ENCODE measurements at regions not wholly inside any gene's neighbourhood (a gene's known extent, or its start where the extent isn't known, plus 50 kb on each side); places are given as distances from the start of the nearest gene placed in this dataset.

- no peaks in the 10 kb centered on the region for H3K79me2 ChIP-seq (ENCODE audit: control insufficient read depth, low read length)
- no peak overlapping the region for H3K27ac ChIP-seq (ENCODE audit: low read depth, low read length)
- H3K36me3 ChIP-seq (ENCODE audit: control insufficient read depth, low read length), result no peaks in the 10 kb centered on the region
- H3K4me2 ChIP-seq (ENCODE audit: low read length), result no peak overlapping the region
- no peaks in the 10 kb centered on the region for H4K20me1 ChIP-seq (ENCODE audit: control insufficient read depth, insufficient read depth, low read depth, low read length)
- no peaks in the 10 kb centered on the region for H3K9me3 ChIP-seq (ENCODE audit: control insufficient read depth, insufficient read depth, low read length)
- TF ChIP-seq EZH2phosphoT487 (IDR thresholded peaks at IDR 0.05; ENCODE audit: borderline replicate concordance, low read length) (no peak), CTCF (IDR thresholded peaks at IDR 0.05; ENCODE audit: low read depth, low read length, poor library complexity, severe bottlenecking) (no peak)
- H3F3A ChIP-seq (ENCODE audit: control insufficient read depth, insufficient read depth), result no peaks in the 10 kb centered on the region
- no peaks in the 10 kb centered on the region for H3K27me3 ChIP-seq (ENCODE audit: control insufficient read depth, low read length)
- no peaks in the 10 kb centered on the region for H3K4me1 ChIP-seq (ENCODE audit: control insufficient read depth, low read length)
- H3K9me2 ChIP-seq (replicated peaks; ENCODE audit: control insufficient read depth, low read length), result no peaks in the 10 kb centered on the region
- no peak overlapping the region for H3K4me3 ChIP-seq (ENCODE audit: low read length)
Measured at GRCh38 chr6:78701407-78701806, 165.9 kb upstream of the IRAK1BP1 start.

- TF ChIP-seq EZH2phosphoT487 (IDR thresholded peaks at IDR 0.05; ENCODE audit: borderline replicate concordance, low read length), result no peak
- no peak for TF ChIP-seq CTCF (IDR thresholded peaks at IDR 0.05; ENCODE audit: low read depth, low read length, poor library complexity, severe bottlenecking)
- H3K9me3 ChIP-seq (ENCODE audit: control insufficient read depth, insufficient read depth, low read length), result no peaks in the 10 kb centered on the region
- no peaks in the 10 kb centered on the region for H3K4me1 ChIP-seq (ENCODE audit: control insufficient read depth, low read length)
- H3F3A ChIP-seq (ENCODE audit: control insufficient read depth, insufficient read depth), result no peaks in the 10 kb centered on the region
- no peak overlapping the region for H3K4me3 ChIP-seq (ENCODE audit: low read length)
- no peak overlapping the region for H3K4me2 ChIP-seq (ENCODE audit: low read length)
- H3K36me3 ChIP-seq (ENCODE audit: control insufficient read depth, low read length), result no peaks in the 10 kb centered on the region
- H3K79me2 ChIP-seq (ENCODE audit: control insufficient read depth, low read length), result no peaks in the 10 kb centered on the region
- H3K27me3 ChIP-seq (ENCODE audit: control insufficient read depth, low read length), result no peaks in the 10 kb centered on the region
- no peaks in the 10 kb centered on the region for H3K9me2 ChIP-seq (replicated peaks; ENCODE audit: control insufficient read depth, low read length)
- H3K27ac ChIP-seq (ENCODE audit: low read depth, low read length), result no peak overlapping the region
- no peaks in the 10 kb centered on the region for H4K20me1 ChIP-seq (ENCODE audit: control insufficient read depth, insufficient read depth, low read depth, low read length)
Measured at GRCh38 chr6:78709021-78709420, 158.3 kb upstream of the IRAK1BP1 start.

GRCh38 chr6:78713564-78713963, 153.8 kb upstream of the IRAK1BP1 start:
- no peak overlapping the region for H3K4me3 ChIP-seq (ENCODE audit: low read length)
- H3K4me1 ChIP-seq (ENCODE audit: control insufficient read depth, low read length), result no peaks in the 10 kb centered on the region
- H3K9me2 ChIP-seq (replicated peaks; ENCODE audit: control insufficient read depth, low read length), result no peaks in the 10 kb centered on the region
- no peaks in the 10 kb centered on the region for H3K79me2 ChIP-seq (ENCODE audit: control insufficient read depth, low read length)
- H3K27ac ChIP-seq (ENCODE audit: low read depth, low read length), result no peak overlapping the region
- H4K20me1 ChIP-seq (ENCODE audit: control insufficient read depth, insufficient read depth, low read depth, low read length), result no peaks in the 10 kb centered on the region
- H3K9me3 ChIP-seq (ENCODE audit: control insufficient read depth, insufficient read depth, low read length), result no peaks in the 10 kb centered on the region
- TF ChIP-seq EZH2phosphoT487 (IDR thresholded peaks at IDR 0.05; ENCODE audit: borderline replicate concordance, low read length), result no peak
- TF ChIP-seq CTCF (IDR thresholded peaks at IDR 0.05; ENCODE audit: low read depth, low read length, poor library complexity, severe bottlenecking), result no peak
- H3K27me3 ChIP-seq (ENCODE audit: control insufficient read depth, low read length), result no peaks in the 10 kb centered on the region
- no peaks in the 10 kb centered on the region for H3K36me3 ChIP-seq (ENCODE audit: control insufficient read depth, low read length)
- no peak overlapping the region for H3K4me2 ChIP-seq (ENCODE audit: low read length)
- H3F3A ChIP-seq (ENCODE audit: control insufficient read depth, insufficient read depth), result no peaks in the 10 kb centered on the region

GRCh38 chr6:78744144-78744543, 123.2 kb upstream of the IRAK1BP1 start:
- Histone ChIP-seq H3K4me3 (ENCODE audit: low read length) (no peak overlapping the region), H3K79me2 (ENCODE audit: control insufficient read depth, low read length) (no peaks in the 10 kb centered on the region), H3K4me1 (ENCODE audit: control insufficient read depth, low read length) (no peaks in the 10 kb centered on the region), H3F3A (ENCODE audit: control insufficient read depth, insufficient read depth) (no peaks in the 10 kb centered on the region), H3K9me3 (ENCODE audit: control insufficient read depth, insufficient read depth, low read length) (no peaks in the 10 kb centered on the region), H4K20me1 (ENCODE audit: control insufficient read depth, insufficient read depth, low read depth, low read length) (no peaks in the 10 kb centered on the region), H3K27me3 (ENCODE audit: control insufficient read depth, low read length) (no peaks in the 10 kb centered on the region), H3K4me2 (ENCODE audit: low read length) (no peak overlapping the region), H3K36me3 (ENCODE audit: control insufficient read depth, low read length) (no peaks in the 10 kb centered on the region), H3K9me2 (replicated peaks; ENCODE audit: control insufficient read depth, low read length) (no peaks in the 10 kb centered on the region), H3K27ac (ENCODE audit: low read depth, low read length) (no peak overlapping the region)
- no peak for TF ChIP-seq CTCF (IDR thresholded peaks at IDR 0.05; ENCODE audit: low read depth, low read length, poor library complexity, severe bottlenecking)
- no peak for TF ChIP-seq EZH2phosphoT487 (IDR thresholded peaks at IDR 0.05; ENCODE audit: borderline replicate concordance, low read length)

Measured in DOHH2 (cell line).